ENCODE measurements at regions not wholly inside any gene's neighbourhood (a gene's known extent, or its start where the extent isn't known, plus 50 kb on each side); places are given as distances from the start of the nearest gene placed in this dataset.
"Not testable (repeated sequence)": the region's sequence is repeated elsewhere in the genome, so short reads cannot be mapped to it uniquely, and the experiment has no call there.

- DNase-seq (ENCODE audit: low spot score): no peak
Measured at GRCh38 chr2:194553980-194554379, 1103.0 kb upstream of the SLC39A10 start.

GRCh38 chr2:194550702-194551101 is 1106.3 kb upstream of the SLC39A10 start:
- DNase-seq (ENCODE audit: low spot score): peak; percentile 35

GRCh38 chr2:194549387-194549786 is 1107.6 kb upstream of the SLC39A10 start:
- no peak for DNase-seq (ENCODE audit: low spot score)

- DNase-seq (ENCODE audit: low spot score): peak; percentile 18
Measured at GRCh38 chr2:194545978-194546377, 1111.0 kb upstream of the SLC39A10 start.

GRCh38 chr2:194539425-194539824 is 1117.6 kb upstream of the SLC39A10 start:
- no peak for DNase-seq (ENCODE audit: low spot score)

GRCh38 chr2:194526121-194526520 is 1130.9 kb upstream of the SLC39A10 start:
- no peak for DNase-seq (ENCODE audit: low spot score)

- no peak for DNase-seq (ENCODE audit: low spot score)
Measured at GRCh38 chr2:194514281-194514680, 1142.7 kb upstream of the SLC39A10 start.

GRCh38 chr2:194511070-194511469 is 1146.0 kb upstream of the SLC39A10 start:
- DNase-seq (ENCODE audit: low spot score): not testable (repeated sequence)

- DNase-seq (ENCODE audit: low spot score): not testable (repeated sequence)
Measured at GRCh38 chr2:194504876-194505275, 1152.2 kb upstream of the SLC39A10 start.

- peak; percentile 4 for DNase-seq (ENCODE audit: low spot score)
Measured at GRCh38 chr2:194495046-194495445, 1162.0 kb upstream of the SLC39A10 start.

- no peak for DNase-seq (ENCODE audit: low spot score)
Measured at GRCh38 chr2:194494401-194494800, 1162.6 kb upstream of the SLC39A10 start.

GRCh38 chr2:194491409-194492115 is 1165.5 kb upstream of the SLC39A10 start:
- DNase-seq (ENCODE audit: low spot score): no peak

GRCh38 chr2:194486326-194486725 is 1170.7 kb upstream of the SLC39A10 start:
- DNase-seq (ENCODE audit: low spot score): no peak

GRCh38 chr2:194483041-194483440 is 1174.0 kb upstream of the SLC39A10 start:
- no peak for DNase-seq (ENCODE audit: low spot score)

- no peak for DNase-seq (ENCODE audit: low spot score)
Measured at GRCh38 chr2:194465641-194466040, 1191.4 kb upstream of the SLC39A10 start.

GRCh38 chr2:194464964-194465638 is 1191.9 kb upstream of the SLC39A10 start:
- DNase-seq (ENCODE audit: low spot score): no peak

- DNase-seq (ENCODE audit: low spot score): not testable (repeated sequence)
Measured at GRCh38 chr2:194462883-194463282, 1194.1 kb upstream of the SLC39A10 start.

GRCh38 chr2:194455358-194455757 is 1201.7 kb upstream of the SLC39A10 start:
- no peak for DNase-seq (ENCODE audit: low spot score)

- DNase-seq (ENCODE audit: low spot score): no peak
Measured at GRCh38 chr2:194452504-194452903, 1204.5 kb upstream of the SLC39A10 start.

GRCh38 chr2:194445226-194445625 is 1211.8 kb upstream of the SLC39A10 start:
- no peak for DNase-seq (ENCODE audit: low spot score)

GRCh38 chr2:194443926-194444325 is 1213.1 kb upstream of the SLC39A10 start:
- no peak for DNase-seq (ENCODE audit: low spot score)

- no peak for DNase-seq (ENCODE audit: low spot score)
Measured at GRCh38 chr2:194424683-194425209, 1232.3 kb upstream of the SLC39A10 start.

GRCh38 chr2:194411221-194411620 is 1245.8 kb upstream of the SLC39A10 start:
- DNase-seq (ENCODE audit: low spot score): no peak
